Neural cell (in vitro differentiated cells): ENCODE measurements at regions not wholly inside any gene's neighbourhood (a gene's known extent, or its start where the extent isn't known, plus 50 kb on each side); places are given as distances from the start of the nearest gene placed in this dataset.

Experiments
- H2AFZ ChIP-seq: fragments of 200-600, 300-800 bp; sonication (generic), shearing (Covaris generic); 2 replicates; pipeline ENCODE4 v1.6.0; 2014; ENCODE audit warnings: low read depth, mild to moderate bottlenecking, antibody characterized with exemption, low read length, moderate library complexity
- H3F3A ChIP-seq: fragments of 200-600 bp; shearing (Covaris generic); 2 replicates; pipeline ENCODE4 v1.6.1; 2016; ENCODE audit warnings: mild to moderate bottlenecking, moderate library complexity, mixed read lengths, antibody characterized with exemption, low read length; ENCODE audit not compliant: insufficient read depth, poor library complexity, severe bottlenecking
- H3K27ac ChIP-seq: fragments of 200-600, 300-800 bp; sonication (generic), shearing (Covaris generic); 2 replicates; pipeline ENCODE4 v1.5.1; 2014; ENCODE audit warnings: mild to moderate bottlenecking, low read length, moderate library complexity
- H3K27me3 ChIP-seq: fragments of 300-800, 200-600 bp; sonication (generic), shearing (Covaris generic); 2 replicates; pipeline ENCODE4 v1.6.0; 2014; ENCODE audit warnings: mild to moderate bottlenecking, low read depth, low read length, moderate library complexity; ENCODE audit not compliant: insufficient read depth
- H3K36me3 ChIP-seq: fragments of 300-800, 200-600 bp; sonication (generic), shearing (Covaris generic); 2 replicates; pipeline ENCODE4 v1.5.1; 2014; ENCODE audit warnings: mild to moderate bottlenecking, antibody characterized with exemption, low read length, moderate library complexity; ENCODE audit not compliant: insufficient read depth
- H3K4me2 ChIP-seq: fragments of 300-800, 200-600 bp; sonication (generic), shearing (Covaris generic); 2 replicates; pipeline ENCODE4 v1.6.0; 2014; ENCODE audit warnings: mild to moderate bottlenecking, low read length
- H3K4me3 ChIP-seq: fragments of 300-800, 200-600 bp; sonication (generic), shearing (Covaris generic); 2 replicates; pipeline ENCODE4 v1.5.1; 2014; ENCODE audit warnings: mild to moderate bottlenecking, low read length, moderate library complexity
- H3K79me2 ChIP-seq: fragments of 200-600 bp; shearing (Covaris generic); replicated peaks from 2 replicates; pipeline ENCODE4 v1.6.0; 2014; ENCODE audit warnings: mild to moderate bottlenecking, low read length, moderate library complexity; ENCODE audit not compliant: insufficient read depth
- H3K9ac ChIP-seq: fragments of 300-800, 200-600 bp; sonication (generic), shearing (Covaris generic); 2 replicates; pipeline ENCODE4 v1.6.1; 2016; ENCODE audit warnings: mild to moderate bottlenecking, low read length, mixed read lengths
- H3K9me2 ChIP-seq: fragments of 200-600 bp; shearing (Covaris generic); 2 replicates; pipeline ENCODE4 v1.6.1; 2016; ENCODE audit warnings: mild to moderate bottlenecking, low read length, mixed read lengths; ENCODE audit not compliant: insufficient read depth
- H3K9me3 ChIP-seq: fragments of 200-600, 300-800 bp; sonication (generic), shearing (Covaris generic); 2 replicates; pipeline ENCODE4 v1.6.1; 2016; ENCODE audit warnings: mild to moderate bottlenecking, mixed run types, low read length, moderate library complexity, mixed read lengths
- H4K20me1 ChIP-seq: fragments of 200-600 bp; shearing (Covaris generic); 2 replicates; pipeline ENCODE4 v1.6.1; 2016; ENCODE audit warnings: mild to moderate bottlenecking, mixed run types; ENCODE audit not compliant: insufficient read depth
- CTCF ChIP-seq: fragments of 450-650 bp; IDR thresholded peaks from 2 replicates; pipeline ENCODE4 v1.5.1; 2014; ENCODE audit warnings: antibody characterized with exemption, mild to moderate bottlenecking, moderate library complexity; ENCODE audit not compliant: poor library complexity, severe bottlenecking
- EP300 ChIP-seq: fragments of 450-650 bp; conservative IDR thresholded peaks from 2 replicates; pipeline ENCODE4 v1.6.1; 2014; ENCODE audit warnings: antibody characterized with exemption, mild to moderate bottlenecking, moderate library complexity; ENCODE audit not compliant: poor library complexity, severe bottlenecking
- EZH2 ChIP-seq: fragments of 200-600, 300-800 bp; shearing (Covaris generic), sonication (generic); IDR thresholded peaks from 2 replicates; pipeline ENCODE4 v1.6.1; 2014; ENCODE audit warnings: antibody characterized with exemption, low read length, borderline replicate concordance, mild to moderate bottlenecking; ENCODE audit not compliant: insufficient read depth, poor library complexity, severe bottlenecking
- MXI1 ChIP-seq: fragments of 450-650 bp; conservative IDR thresholded peaks from 2 replicates; pipeline ENCODE4 v1.6.1; 2014; ENCODE audit warnings: antibody characterized with exemption, mild to moderate bottlenecking; ENCODE audit not compliant: poor library complexity, severe bottlenecking
- POLR2AphosphoS5 ChIP-seq: IDR thresholded peaks from 2 replicates; pipeline ENCODE4 v1.6.1; 2012
- RAD21 ChIP-seq: fragments of 450-650 bp; conservative IDR thresholded peaks from 2 replicates; pipeline ENCODE4 v1.6.1; 2014; ENCODE audit warnings: antibody characterized with exemption, mild to moderate bottlenecking, moderate library complexity
- REST ChIP-seq: IDR thresholded peaks from 2 replicates; pipeline ENCODE4 v1.6.1; 2012; ENCODE audit warnings: borderline replicate concordance
- SMC3 ChIP-seq: fragments of 450-650 bp; conservative IDR thresholded peaks from 2 replicates; pipeline ENCODE4 v1.6.1; 2014; ENCODE audit warnings: antibody characterized with exemption, mild to moderate bottlenecking, moderate library complexity; ENCODE audit not compliant: poor library complexity
- TAF1 ChIP-seq: IDR thresholded peaks from 2 replicates; pipeline ENCODE4 v1.6.1; 2012; ENCODE audit warnings: low read depth

- H3F3A ChIP-seq, result no peaks in the 10 kb centered on the region
- no peak overlapping the region for H3K27ac ChIP-seq
- H3K4me3 ChIP-seq, result no peak overlapping the region
- TF ChIP-seq TAF1 (no peak), REST (no peak), EP300 (no peak), RAD21 (no peak), SMC3 (no peak), POLR2AphosphoS5 (no peak), EZH2 (no peak), CTCF (no peak), MXI1 (no peak)
- H4K20me1 ChIP-seq, result no peaks in the 10 kb centered on the region
- H3K79me2 ChIP-seq, result no peaks in the 10 kb centered on the region
- no peaks in the 10 kb centered on the region for H3K9me2 ChIP-seq
- H3K9me3 ChIP-seq, result no peaks in the 10 kb centered on the region
- H3K4me2 ChIP-seq, result no peak overlapping the region
- no peak overlapping the region for H3K9ac ChIP-seq
- no peaks in the 10 kb centered on the region for H3K36me3 ChIP-seq
- no peak overlapping the region for H2AFZ ChIP-seq
- no peaks in the 10 kb centered on the region for H3K27me3 ChIP-seq
Measured at GRCh38 chrX:44708470-44708869, 135.4 kb upstream of the DUSP21 start.

- no peaks in the 10 kb centered on the region for H3K36me3 ChIP-seq
- TF ChIP-seq RAD21 (no peak), MXI1 (no peak), CTCF (no peak), POLR2AphosphoS5 (no peak), TAF1 (no peak), EZH2 (no peak), SMC3 (no peak), REST (no peak), EP300 (no peak)
- no peak overlapping the region for H3K9ac ChIP-seq
- no peak overlapping the region for H3K27ac ChIP-seq
- H3K9me3 ChIP-seq, result no peaks in the 10 kb centered on the region
- no peaks in the 10 kb centered on the region for H3F3A ChIP-seq
- no peaks in the 10 kb centered on the region for H3K27me3 ChIP-seq
- no peak overlapping the region for H3K4me3 ChIP-seq
- H3K79me2 ChIP-seq, result no peaks in the 10 kb centered on the region
- no peaks in the 10 kb centered on the region for H3K9me2 ChIP-seq
- H4K20me1 ChIP-seq, result no peaks in the 10 kb centered on the region
- no peak overlapping the region for H3K4me2 ChIP-seq
- no peak overlapping the region for H2AFZ ChIP-seq
Measured at GRCh38 chrX:44705817-44706551, 137.8 kb upstream of the DUSP21 start.
